ENCODE measurements at regions not wholly inside any gene's neighbourhood (a gene's known extent, or its start where the extent isn't known, plus 50 kb on each side); places are given as distances from the start of the nearest gene placed in this dataset.

- no peak for DNase-seq (ENCODE audit: low read depth in 2 of 2)
These were observed 222.7 kb upstream of the SOX1 start for GRCh38 chr13:111844222-111844671.

GRCh38 chr13:111844682-111845081, 222.3 kb upstream of the SOX1 start:
- DNase-seq (ENCODE audit: low read depth in 2 of 2): no peak

- DNase-seq (ENCODE audit: low read depth in 2 of 2): no peak
These were observed 221.2 kb upstream of the SOX1 start for GRCh38 chr13:111845621-111846351.

GRCh38 chr13:111846391-111847159, 220.4 kb upstream of the SOX1 start:
- no peak for DNase-seq (ENCODE audit: low read depth in 2 of 2)

- no peak for DNase-seq (ENCODE audit: low read depth in 2 of 2)
These were observed 219.0 kb upstream of the SOX1 start for GRCh38 chr13:111847964-111848363.

GRCh38 chr13:111850458-111850857, 216.5 kb upstream of the SOX1 start:
- DNase-seq (ENCODE audit: low read depth in 2 of 2): no peak

- no peak for DNase-seq (ENCODE audit: low read depth in 2 of 2)
These were observed 216.0 kb upstream of the SOX1 start for GRCh38 chr13:111850976-111851375.

GRCh38 chr13:111852725-111853518, 214.0 kb upstream of the SOX1 start:
- DNase-seq (ENCODE audit: low read depth in 2 of 2): no peak

GRCh38 chr13:111853721-111854120, 213.2 kb upstream of the SOX1 start:
- no peak for DNase-seq (ENCODE audit: low read depth in 2 of 2)

GRCh38 chr13:111854403-111854802, 212.5 kb upstream of the SOX1 start:
- DNase-seq (ENCODE audit: low read depth in 2 of 2): no peak

GRCh38 chr13:111855191-111855590, 211.8 kb upstream of the SOX1 start:
- DNase-seq (ENCODE audit: low read depth in 2 of 2): no peak

- no peak for DNase-seq (ENCODE audit: low read depth in 2 of 2)
These were observed 211.2 kb upstream of the SOX1 start for GRCh38 chr13:111855786-111856185.

GRCh38 chr13:111856571-111856970, 210.4 kb upstream of the SOX1 start:
- DNase-seq (ENCODE audit: low read depth in 2 of 2): no peak

GRCh38 chr13:111857336-111857735, 209.6 kb upstream of the SOX1 start:
- DNase-seq (ENCODE audit: low read depth in 2 of 2): no peak

GRCh38 chr13:111857846-111858560, 208.9 kb upstream of the SOX1 start:
- no peak for DNase-seq (ENCODE audit: low read depth in 2 of 2)

- DNase-seq (ENCODE audit: low read depth in 2 of 2): no peak
These were observed 208.4 kb upstream of the SOX1 start for GRCh38 chr13:111858571-111858970.

GRCh38 chr13:111859354-111860230, 207.4 kb upstream of the SOX1 start:
- DNase-seq (ENCODE audit: low read depth in 2 of 2): no peak

- DNase-seq (ENCODE audit: low read depth in 2 of 2): no peak
These were observed 206.8 kb upstream of the SOX1 start for GRCh38 chr13:111860231-111860552.

GRCh38 chr13:111861319-111861718, 205.6 kb upstream of the SOX1 start:
- DNase-seq (ENCODE audit: low read depth in 2 of 2): no peak

GRCh38 chr13:111861766-111862366, 205.1 kb upstream of the SOX1 start:
- DNase-seq (ENCODE audit: low read depth in 2 of 2): no peak
